Fibroblast of lung (primary cell): ENCODE measurements at regions not wholly inside any gene's neighbourhood (a gene's known extent, or its start where the extent isn't known, plus 50 kb on each side); places are given as distances from the start of the nearest gene placed in this dataset.

Experiments used
- EZH2 ChIP-seq: IDR thresholded peaks from 2 replicates; pipeline ENCODE4 v1.5.1; 2012; ENCODE audit warnings: low read length, control low read depth, mild to moderate bottlenecking; ENCODE audit errors: missing control alignments
- TF ChIP-seq, protein P1 (sequence below), 2 donors: IDR thresholded peaks in 1 of 2; conservative IDR thresholded peaks in 1 of 2; 1 replicate in 1 of 2; 2 replicates in 1 of 2; pipeline ENCODE4 v1.5.1; 2011 to 2012; ENCODE audit warnings: low read length in 2 of 2, control low read depth in 1 of 2, inconsistent platforms in 1 of 2, low read depth in 1 of 2, mild to moderate bottlenecking in 1 of 2

DNA sequence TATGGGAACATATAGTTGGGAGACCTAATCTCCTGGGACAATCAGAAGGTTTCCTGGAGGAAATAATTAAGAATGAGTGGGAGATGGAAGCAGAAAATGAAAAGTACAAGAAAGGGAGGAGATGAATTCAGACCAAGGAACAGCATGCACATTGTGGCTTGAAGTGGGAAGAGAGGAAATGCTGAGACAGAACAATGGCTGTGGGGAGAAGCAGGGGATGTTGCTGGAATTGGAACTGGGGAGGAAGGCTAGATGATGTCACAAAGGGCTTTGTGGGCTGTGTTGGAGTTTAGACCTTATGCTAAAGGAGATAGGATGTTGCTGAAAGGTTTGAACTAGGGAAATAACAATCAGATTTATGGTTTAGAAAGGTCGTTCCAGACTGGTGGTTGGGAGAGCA is 119.5 kb upstream of the DIPK2B start:
- TF ChIP-seq, protein P1, sequence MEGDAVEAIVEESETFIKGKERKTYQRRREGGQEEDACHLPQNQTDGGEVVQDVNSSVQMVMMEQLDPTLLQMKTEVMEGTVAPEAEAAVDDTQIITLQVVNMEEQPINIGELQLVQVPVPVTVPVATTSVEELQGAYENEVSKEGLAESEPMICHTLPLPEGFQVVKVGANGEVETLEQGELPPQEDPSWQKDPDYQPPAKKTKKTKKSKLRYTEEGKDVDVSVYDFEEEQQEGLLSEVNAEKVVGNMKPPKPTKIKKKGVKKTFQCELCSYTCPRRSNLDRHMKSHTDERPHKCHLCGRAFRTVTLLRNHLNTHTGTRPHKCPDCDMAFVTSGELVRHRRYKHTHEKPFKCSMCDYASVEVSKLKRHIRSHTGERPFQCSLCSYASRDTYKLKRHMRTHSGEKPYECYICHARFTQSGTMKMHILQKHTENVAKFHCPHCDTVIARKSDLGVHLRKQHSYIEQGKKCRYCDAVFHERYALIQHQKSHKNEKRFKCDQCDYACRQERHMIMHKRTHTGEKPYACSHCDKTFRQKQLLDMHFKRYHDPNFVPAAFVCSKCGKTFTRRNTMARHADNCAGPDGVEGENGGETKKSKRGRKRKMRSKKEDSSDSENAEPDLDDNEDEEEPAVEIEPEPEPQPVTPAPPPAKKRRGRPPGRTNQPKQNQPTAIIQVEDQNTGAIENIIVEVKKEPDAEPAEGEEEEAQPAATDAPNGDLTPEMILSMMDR (conservative IDR thresholded peaks at IDR 0.05 in 1 of 2, IDR thresholded peaks at IDR 0.05 in 1 of 2; ENCODE audit: low read depth in 1 of 2, low read length in 2 of 2), result no peak
- no peak for TF ChIP-seq EZH2
